Neural progenitor cell (in vitro differentiated cells): ENCODE measurements at regions not wholly inside any gene's neighbourhood (a gene's known extent, or its start where the extent isn't known, plus 50 kb on each side); places are given as distances from the start of the nearest gene placed in this dataset.

ENCODE experiments used
- EZH2 ChIP-seq: fragments of 200-600 bp; sonication (generic); IDR thresholded peaks from 2 replicates; pipeline ENCODE4 v1.6.1; 2017; ENCODE audit warnings: antibody characterized with exemption, mild to moderate bottlenecking, moderate library complexity
- EZH2phosphoT487 ChIP-seq: fragments of 200-600 bp; sonication (generic); IDR thresholded peaks from 2 replicates; pipeline ENCODE4 v1.6.1; 2017; ENCODE audit warnings: antibody characterized with exemption
- TF ChIP-seq, protein P1 (sequence below): fragments of 200-600 bp; sonication (generic); IDR thresholded peaks from 2 replicates; pipeline ENCODE4 v1.5.1; 2017; ENCODE audit warnings: antibody characterized with exemption, mild to moderate bottlenecking

DNA sequence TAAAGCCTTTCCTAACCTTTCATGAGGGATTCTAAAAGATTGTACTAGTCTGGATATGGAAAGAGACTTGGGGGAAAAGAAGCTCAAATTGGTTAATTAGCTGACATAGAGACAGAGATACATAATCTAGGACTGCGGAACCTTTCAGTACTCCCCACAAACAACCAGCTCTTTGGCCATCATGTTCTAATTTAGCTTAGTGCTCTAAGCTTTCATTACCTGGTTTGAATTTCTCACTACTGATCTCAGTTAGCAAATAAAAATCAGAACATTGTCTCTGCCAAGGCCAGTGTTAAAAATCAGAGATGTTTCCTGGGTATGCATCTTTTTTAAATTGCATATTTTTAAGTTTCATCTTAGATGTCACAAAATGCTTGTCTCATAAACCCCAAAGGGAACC lies 254.4 kb downstream of the GLUD2 start:
- TF ChIP-seq, protein P1, sequence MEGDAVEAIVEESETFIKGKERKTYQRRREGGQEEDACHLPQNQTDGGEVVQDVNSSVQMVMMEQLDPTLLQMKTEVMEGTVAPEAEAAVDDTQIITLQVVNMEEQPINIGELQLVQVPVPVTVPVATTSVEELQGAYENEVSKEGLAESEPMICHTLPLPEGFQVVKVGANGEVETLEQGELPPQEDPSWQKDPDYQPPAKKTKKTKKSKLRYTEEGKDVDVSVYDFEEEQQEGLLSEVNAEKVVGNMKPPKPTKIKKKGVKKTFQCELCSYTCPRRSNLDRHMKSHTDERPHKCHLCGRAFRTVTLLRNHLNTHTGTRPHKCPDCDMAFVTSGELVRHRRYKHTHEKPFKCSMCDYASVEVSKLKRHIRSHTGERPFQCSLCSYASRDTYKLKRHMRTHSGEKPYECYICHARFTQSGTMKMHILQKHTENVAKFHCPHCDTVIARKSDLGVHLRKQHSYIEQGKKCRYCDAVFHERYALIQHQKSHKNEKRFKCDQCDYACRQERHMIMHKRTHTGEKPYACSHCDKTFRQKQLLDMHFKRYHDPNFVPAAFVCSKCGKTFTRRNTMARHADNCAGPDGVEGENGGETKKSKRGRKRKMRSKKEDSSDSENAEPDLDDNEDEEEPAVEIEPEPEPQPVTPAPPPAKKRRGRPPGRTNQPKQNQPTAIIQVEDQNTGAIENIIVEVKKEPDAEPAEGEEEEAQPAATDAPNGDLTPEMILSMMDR = no peak
- TF ChIP-seq EZH2phosphoT487 (no peak), EZH2 (no peak)
